Endodermal cell (in vitro differentiated cells): ENCODE measurements at regions not wholly inside any gene's neighbourhood (a gene's known extent, or its start where the extent isn't known, plus 50 kb on each side); places are given as distances from the start of the nearest gene placed in this dataset.

Experiments used
- DNase-seq: peaks from one replicate; pipeline ENCODE4 v3.0.0-alpha.2; 2017
- H3K27ac ChIP-seq: 2 replicates; pipeline ENCODE4 v1.5.1; 2013; ENCODE audit warnings: mild to moderate bottlenecking, low read depth, low read length, moderate library complexity
- H3K27me3 ChIP-seq: 2 replicates; pipeline ENCODE4 v1.6.1; 2013; ENCODE audit warnings: mild to moderate bottlenecking, low read length, moderate library complexity; ENCODE audit not compliant: insufficient read depth, control insufficient read depth, poor library complexity, severe bottlenecking
- H3K36me3 ChIP-seq: 2 replicates; pipeline ENCODE4 v1.7.0; 2013; ENCODE audit warnings: mild to moderate bottlenecking, low read length, moderate library complexity; ENCODE audit not compliant: control insufficient read depth, insufficient read depth
- H3K4me1 ChIP-seq: one replicate; pipeline ENCODE4 v1.7.0; 2013; ENCODE audit warnings: low read length; ENCODE audit not compliant: control insufficient read depth, insufficient read depth
- H3K4me3 ChIP-seq: 2 replicates; pipeline ENCODE4 v1.5.1; 2013; ENCODE audit warnings: mild to moderate bottlenecking, low read length, moderate library complexity
- H3K9ac ChIP-seq: 2 replicates; pipeline ENCODE4 v1.6.1; 2013; ENCODE audit warnings: mild to moderate bottlenecking, low read length, moderate library complexity; ENCODE audit not compliant: poor library complexity, severe bottlenecking; ENCODE audit errors: extremely low read depth
- H3K9me3 ChIP-seq: 2 replicates; pipeline ENCODE4 v1.6.1; 2013; ENCODE audit warnings: mild to moderate bottlenecking, low read length, moderate library complexity; ENCODE audit not compliant: control insufficient read depth
- H3K27ac Mint-ChIP-seq: 2 replicates; pipeline ENCODE4 v1.8.0; 2020; ENCODE audit warnings: mixed read lengths
- H3K27me3 Mint-ChIP-seq: 2 replicates; pipeline ENCODE4 v1.8.0; 2021; ENCODE audit warnings: mild to moderate bottlenecking, mixed read lengths; ENCODE audit not compliant: insufficient read depth
- H3K36me3 Mint-ChIP-seq: 2 replicates; pipeline ENCODE4 v1.8.0; 2020; ENCODE audit warnings: low read depth, mixed read lengths
- H3K4me1 Mint-ChIP-seq: 2 replicates; pipeline ENCODE4 v1.8.0; 2020; ENCODE audit warnings: mixed read lengths
- H3K4me3 Mint-ChIP-seq: 2 replicates; pipeline ENCODE4 v1.8.0; 2020; ENCODE audit warnings: mild to moderate bottlenecking, moderate library complexity, mixed read lengths
- H3K9me3 Mint-ChIP-seq: 2 replicates; pipeline ENCODE4 v1.8.0; 2020; ENCODE audit warnings: mild to moderate bottlenecking, mixed read lengths
- WGBS, 2 experiments: methylation state at CpG; one replicate each; pipeline versions ENCODE4 v1.1.5 to v1.1.7; 2013; ENCODE audit warnings: missing lambda C conversion rate in 2 of 2, mixed read lengths in 1 of 2; ENCODE audit not compliant: insufficient coverage in 1 of 2, insufficient read length in 1 of 2; 5-methylcytosine and 5-hydroxymethylcytosine counted together
- TF ChIP-seq, protein P1 (sequence below): fragments of 200-600 bp; sonication (generic); conservative IDR thresholded peaks from 2 replicates; pipeline ENCODE4 v1.5.0; 2021; ENCODE audit warnings: antibody characterized with exemption, mild to moderate bottlenecking

DNA sequence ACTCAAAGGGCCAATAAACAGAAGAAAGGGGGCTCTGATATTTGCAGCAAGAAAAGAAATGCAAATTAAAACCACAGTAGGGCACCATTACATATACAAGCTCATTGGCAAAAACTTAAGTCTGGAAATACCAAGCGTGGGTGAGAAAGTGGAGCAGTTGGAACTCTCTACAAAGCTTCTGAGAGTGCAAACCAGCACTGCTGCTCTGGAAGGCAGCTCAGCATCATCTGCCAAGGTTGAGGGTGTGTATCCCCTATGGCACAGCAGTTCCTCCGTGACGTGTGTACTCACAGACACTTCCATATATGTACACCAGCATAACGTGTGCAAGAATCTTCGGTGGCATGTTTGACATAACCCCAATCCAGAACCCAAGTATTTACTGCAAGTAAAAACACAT, 271.0 kb upstream of the ATP10A start:
- Mint-ChIP-seq H3K4me3 (no peak overlapping the region), H3K4me1 (peaks cover 39% of the 10 kb centered on the region), H3K36me3 (no peaks in the 10 kb centered on the region), H3K27ac (no peak overlapping the region), H3K9me3 (no peaks in the 10 kb centered on the region), H3K27me3 (no peaks in the 10 kb centered on the region)
- no peak overlapping the region for H3K9ac ChIP-seq
- no peak for DNase-seq
- WGBS, 2 experiments, result 58 to 82% methylated on average over 1 to 5 of the region's 5 CpGs
- no peaks in the 10 kb centered on the region for H3K36me3 ChIP-seq
- no peak overlapping the region for H3K4me3 ChIP-seq
- no peak overlapping the region for H3K27ac ChIP-seq
- peaks cover 24% of the 10 kb centered on the region for H3K4me1 ChIP-seq
- TF ChIP-seq, protein P1, sequence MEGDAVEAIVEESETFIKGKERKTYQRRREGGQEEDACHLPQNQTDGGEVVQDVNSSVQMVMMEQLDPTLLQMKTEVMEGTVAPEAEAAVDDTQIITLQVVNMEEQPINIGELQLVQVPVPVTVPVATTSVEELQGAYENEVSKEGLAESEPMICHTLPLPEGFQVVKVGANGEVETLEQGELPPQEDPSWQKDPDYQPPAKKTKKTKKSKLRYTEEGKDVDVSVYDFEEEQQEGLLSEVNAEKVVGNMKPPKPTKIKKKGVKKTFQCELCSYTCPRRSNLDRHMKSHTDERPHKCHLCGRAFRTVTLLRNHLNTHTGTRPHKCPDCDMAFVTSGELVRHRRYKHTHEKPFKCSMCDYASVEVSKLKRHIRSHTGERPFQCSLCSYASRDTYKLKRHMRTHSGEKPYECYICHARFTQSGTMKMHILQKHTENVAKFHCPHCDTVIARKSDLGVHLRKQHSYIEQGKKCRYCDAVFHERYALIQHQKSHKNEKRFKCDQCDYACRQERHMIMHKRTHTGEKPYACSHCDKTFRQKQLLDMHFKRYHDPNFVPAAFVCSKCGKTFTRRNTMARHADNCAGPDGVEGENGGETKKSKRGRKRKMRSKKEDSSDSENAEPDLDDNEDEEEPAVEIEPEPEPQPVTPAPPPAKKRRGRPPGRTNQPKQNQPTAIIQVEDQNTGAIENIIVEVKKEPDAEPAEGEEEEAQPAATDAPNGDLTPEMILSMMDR, result no peak
- no peaks in the 10 kb centered on the region for H3K9me3 ChIP-seq
- H3K27me3 ChIP-seq, result no peaks in the 10 kb centered on the region

GRCh38 chr15:26132811-26133210, 269.7 kb upstream of the ATP10A start:
- Histone ChIP-seq H3K9me3 (no peaks in the 10 kb centered on the region), H3K4me1 (peaks cover 14% of the 10 kb centered on the region), H3K36me3 (no peaks in the 10 kb centered on the region), H3K9ac (peak overlapping the region; percentile 2), H3K4me3 (peak overlapping the region; percentile 24), H3K27me3 (no peaks in the 10 kb centered on the region), H3K27ac (no peak overlapping the region)
- 23 to 41% methylated on average over 2 to 3 of the region's 3 CpGs for WGBS, 2 experiments
- Mint-ChIP-seq H3K4me3 (no peak overlapping the region), H3K27ac (peak overlapping the region; percentile 28), H3K9me3 (no peaks in the 10 kb centered on the region), H3K36me3 (no peaks in the 10 kb centered on the region), H3K27me3 (peaks cover 3% of the 10 kb centered on the region), H3K4me1 (peaks cover 35% of the 10 kb centered on the region)
- peak; percentile 65 for DNase-seq
- TF ChIP-seq, protein P1, result no peak

DNA sequence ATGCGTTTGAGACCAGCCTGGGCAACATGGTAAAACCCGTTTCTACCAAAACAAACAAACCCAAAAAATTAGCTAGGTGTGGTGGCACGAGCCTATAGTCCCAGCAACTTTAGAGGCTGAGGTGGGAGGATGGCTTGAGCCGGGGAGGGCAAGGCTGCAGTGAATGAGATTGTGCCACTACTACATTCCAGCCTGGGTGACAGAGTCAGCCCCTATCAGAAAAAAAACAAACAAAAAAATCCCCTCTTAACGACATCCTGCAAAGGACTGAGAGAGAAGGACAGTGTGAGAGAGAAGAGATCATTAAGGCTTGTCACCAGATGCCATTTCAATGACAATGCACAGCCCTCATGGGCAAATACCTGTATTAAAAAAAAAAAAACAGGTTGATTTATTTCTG, 266.7 kb upstream of the ATP10A start:
- Mint-ChIP-seq H3K27ac (peak overlapping the region; percentile 69), H3K27me3 (peaks cover 3% of the 10 kb centered on the region), H3K36me3 (no peaks in the 10 kb centered on the region), H3K4me3 (no peak overlapping the region), H3K4me1 (peaks cover 31% of the 10 kb centered on the region), H3K9me3 (peaks cover 3% of the 10 kb centered on the region)
- peaks cover 14% of the 10 kb centered on the region for H3K4me1 ChIP-seq
- DNase-seq, result peak; percentile 69
- no peak overlapping the region for H3K9ac ChIP-seq
- no peak overlapping the region for H3K4me3 ChIP-seq
- TF ChIP-seq, protein P1, result no peak
- no peaks in the 10 kb centered on the region for H3K27me3 ChIP-seq
- 56% methylated on average over 5 of the region's 5 CpGs; no CpG with 5 or more reads in 1 of the 2 experiments for WGBS, 2 experiments
- H3K9me3 ChIP-seq, result no peaks in the 10 kb centered on the region
- no peak overlapping the region for H3K27ac ChIP-seq
- no peaks in the 10 kb centered on the region for H3K36me3 ChIP-seq
